Upper lobe of left lung (tissue), 4 donors: ENCODE measurements at regions not wholly inside any gene's neighbourhood (a gene's known extent, or its start where the extent isn't known, plus 50 kb on each side); places are given as distances from the start of the nearest gene placed in this dataset.
"Not testable (repeated sequence)": the region's sequence is repeated elsewhere in the genome, so short reads cannot be mapped to it uniquely, and the experiment has no call there.

Experiments used
- CTCF ChIP-seq, 6 experiments: fragments of 450-650 bp in 4 of 6; fragments of 200-600 bp in 2 of 6; sonication (generic) in 2 of 6; IDR thresholded peaks; one replicate each; pipeline ENCODE4 v1.5.1; 2016 to 2019; ENCODE audit warnings: antibody characterized with exemption in 6 of 6
- EP300 ChIP-seq, 4 donors: sonication (generic); formaldehyde crosslinking; IDR thresholded peaks; one replicate each; pipeline ENCODE4 v1.5.1; 2017; ENCODE audit warnings: antibody characterized with exemption in 4 of 4, control low read depth in 2 of 4
- POLR2A ChIP-seq, 4 donors: fragments of 450-650 bp; IDR thresholded peaks; one replicate each; pipeline ENCODE4 v1.5.1; 2016 to 2017; ENCODE audit warnings: antibody characterized with exemption in 4 of 4, mild to moderate bottlenecking in 2 of 4
- POLR2AphosphoS5 ChIP-seq, 2 donors: sonication (generic); formaldehyde crosslinking; IDR thresholded peaks; one replicate each; pipeline ENCODE4 v1.5.1; 2017; ENCODE audit warnings: antibody characterized with exemption in 2 of 2

- not testable (repeated sequence) for TF ChIP-seq POLR2AphosphoS5, CTCF, POLR2A, EP300 (IDR thresholded peaks at IDR 0.05)
These were observed 201.2 kb upstream of the OR4C13 start for GRCh38 chr11:49750960-49751359.
